Neural progenitor cell (in vitro differentiated cells): ENCODE measurements at regions not wholly inside any gene's neighbourhood (a gene's known extent, or its start where the extent isn't known, plus 50 kb on each side); places are given as distances from the start of the nearest gene placed in this dataset.

Source experiments
- DNase-seq: peaks from one replicate; pipeline ENCODE4 v3.0.0-alpha.2; 2016; ENCODE audit warnings: low spot score
- H2AFZ ChIP-seq: fragments of 200-600 bp; sonication (generic); replicated peaks from 2 replicates; pipeline ENCODE4 v1.6.1; 2016; ENCODE audit warnings: antibody characterized with exemption
- H3F3A ChIP-seq: fragments of 200-600 bp; sonication (generic); 2 replicates; pipeline ENCODE4 v1.6.1; 2016; ENCODE audit warnings: antibody characterized with exemption, low read depth
- H3K27ac ChIP-seq: fragments of 200-600 bp; sonication (generic); 2 replicates; pipeline ENCODE4 v1.5.1; 2016; ENCODE audit warnings: mild to moderate bottlenecking
- H3K27me3 ChIP-seq: fragments of 200-600 bp; sonication (generic); 2 replicates; pipeline ENCODE4 v1.6.1; 2016; ENCODE audit warnings: mild to moderate bottlenecking, moderate library complexity
- H3K36me3 ChIP-seq: fragments of 200-600 bp; sonication (generic); 2 replicates; pipeline ENCODE4 v1.5.1; 2016
- H3K4me1 ChIP-seq: fragments of 200-600 bp; sonication (generic); 2 replicates; pipeline ENCODE4 v1.6.1; 2016; ENCODE audit warnings: mixed run types
- H3K4me2 ChIP-seq: fragments of 200-600 bp; sonication (generic); 2 replicates; pipeline ENCODE4 v1.6.1; 2016
- H3K4me3 ChIP-seq: fragments of 200-600 bp; sonication (generic); 2 replicates; pipeline ENCODE4 v1.5.1; 2016
- H3K79me2 ChIP-seq: fragments of 200-600 bp; sonication (generic); 2 replicates; pipeline ENCODE4 v1.6.1; 2016; ENCODE audit warnings: low read depth
- H3K9ac ChIP-seq: fragments of 200-600 bp; sonication (generic); 2 replicates; pipeline ENCODE4 v1.6.1; 2016
- H3K9me3 ChIP-seq: fragments of 200-600 bp; sonication (generic); 2 replicates; pipeline ENCODE4 v1.5.1; 2016; ENCODE audit warnings: low read depth
- H4K20me1 ChIP-seq: fragments of 200-600 bp; sonication (generic); 2 replicates; pipeline ENCODE4 v1.6.1; 2016; ENCODE audit warnings: low read depth
- H3K27ac Mint-ChIP-seq: 3 replicates; pipeline ENCODE4 v1.8.0; 2021; ENCODE audit warnings: mixed read lengths
- H3K27me3 Mint-ChIP-seq: 2 replicates; pipeline ENCODE4 v1.8.0; 2022; ENCODE audit warnings: low read depth, mild to moderate bottlenecking, inconsistent platforms, moderate library complexity, mixed read lengths; ENCODE audit not compliant: insufficient read depth
- H3K36me3 Mint-ChIP-seq: 3 replicates; pipeline ENCODE4 v1.8.0; 2021; ENCODE audit warnings: mixed read lengths
- H3K4me1 Mint-ChIP-seq: 3 replicates; pipeline ENCODE4 v1.8.0; 2021; ENCODE audit warnings: mixed read lengths
- H3K4me3 Mint-ChIP-seq: 3 replicates; pipeline ENCODE4 v1.8.0; 2021; ENCODE audit warnings: mild to moderate bottlenecking, moderate library complexity, mixed read lengths
- H3K9me3 Mint-ChIP-seq: 3 replicates; pipeline ENCODE4 v1.8.0; 2020; ENCODE audit warnings: mixed read lengths
- CTCF ChIP-seq: fragments of 200-600 bp; sonication (generic); IDR thresholded peaks from 2 replicates; pipeline ENCODE4 v1.5.1; 2017; ENCODE audit warnings: antibody characterized with exemption, mild to moderate bottlenecking
- EZH2 ChIP-seq: fragments of 200-600 bp; sonication (generic); IDR thresholded peaks from 2 replicates; pipeline ENCODE4 v1.6.1; 2017; ENCODE audit warnings: antibody characterized with exemption, mild to moderate bottlenecking, moderate library complexity
- EZH2phosphoT487 ChIP-seq: fragments of 200-600 bp; sonication (generic); IDR thresholded peaks from 2 replicates; pipeline ENCODE4 v1.6.1; 2017; ENCODE audit warnings: antibody characterized with exemption

DNA sequence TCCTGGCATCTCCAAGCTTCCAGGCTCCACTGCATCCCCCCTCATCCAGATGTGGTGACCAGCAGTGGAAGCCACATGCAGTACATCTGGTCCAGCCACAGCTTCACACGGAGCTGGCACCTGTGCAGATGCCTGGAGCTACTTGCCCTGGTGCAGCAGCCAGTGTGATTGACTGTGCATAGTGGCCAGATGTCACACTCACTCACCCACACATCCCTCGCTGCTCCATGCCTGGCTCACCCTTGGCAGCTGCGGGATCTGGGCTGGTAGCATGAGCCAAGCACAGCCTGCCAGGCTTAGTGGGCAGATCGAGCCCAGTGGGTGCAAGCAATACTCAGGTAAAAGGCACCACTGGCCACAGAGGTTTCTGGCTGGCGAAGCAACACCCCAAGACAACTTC lies 398.0 kb upstream of the CNTN4 start:
- no peaks in the 10 kb centered on the region for H3K36me3 Mint-ChIP-seq
- no peak for TF ChIP-seq EZH2
- TF ChIP-seq EZH2phosphoT487, result no peak
- no peak for TF ChIP-seq CTCF
- H3K4me3 ChIP-seq, result no peak overlapping the region
- H3K4me1 Mint-ChIP-seq, result no peaks in the 10 kb centered on the region
- H3K4me2 ChIP-seq, result no peak overlapping the region
- no peaks in the 10 kb centered on the region for H3K79me2 ChIP-seq
- DNase-seq, result no peak
- H3K27me3 Mint-ChIP-seq, result no peaks in the 10 kb centered on the region
- H3K4me1 ChIP-seq, result no peaks in the 10 kb centered on the region
- H3F3A ChIP-seq, result no peaks in the 10 kb centered on the region
- H3K9me3 ChIP-seq, result no peaks in the 10 kb centered on the region
- no peak overlapping the region for H3K9ac ChIP-seq
- no peak overlapping the region for H3K4me3 Mint-ChIP-seq
- H3K9me3 Mint-ChIP-seq, result peaks cover 4% of the 10 kb centered on the region
- H2AFZ ChIP-seq, result peak overlapping the region; percentile 10
- no peaks in the 10 kb centered on the region for H4K20me1 ChIP-seq
- H3K27ac Mint-ChIP-seq, result no peak overlapping the region
- H3K27me3 ChIP-seq, result no peaks in the 10 kb centered on the region
- no peak overlapping the region for H3K27ac ChIP-seq
- H3K36me3 ChIP-seq, result no peaks in the 10 kb centered on the region

DNA sequence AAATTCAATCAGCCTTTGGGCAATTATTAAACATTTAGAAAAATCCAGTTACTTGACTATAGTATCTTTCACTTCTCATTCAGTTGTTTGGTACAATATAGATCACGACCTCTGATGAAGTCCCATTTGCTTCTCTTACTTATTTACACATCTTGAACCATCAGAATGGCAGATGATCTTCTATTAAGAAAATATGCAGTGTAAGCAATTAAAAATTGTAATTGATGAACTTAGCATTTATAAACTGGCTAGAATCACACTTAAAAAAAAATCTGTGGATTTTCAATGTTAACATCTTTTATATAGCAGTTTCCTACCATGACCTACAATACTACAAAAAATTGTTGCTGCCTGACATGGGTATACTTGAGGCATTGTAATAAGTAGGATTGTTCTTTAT lies 395.5 kb upstream of the CNTN4 start:
- Histone ChIP-seq H3K4me2 (no peak overlapping the region), H3K9me3 (no peaks in the 10 kb centered on the region), H3F3A (no peaks in the 10 kb centered on the region), H3K79me2 (no peaks in the 10 kb centered on the region), H2AFZ (no peak overlapping the region), H3K27ac (no peak overlapping the region), H3K9ac (no peak overlapping the region), H3K36me3 (no peaks in the 10 kb centered on the region), H3K4me3 (no peak overlapping the region), H3K27me3 (no peaks in the 10 kb centered on the region), H4K20me1 (no peaks in the 10 kb centered on the region), H3K4me1 (no peaks in the 10 kb centered on the region)
- no peaks in the 10 kb centered on the region for H3K27me3 Mint-ChIP-seq
- H3K4me3 Mint-ChIP-seq, result no peak overlapping the region
- peaks cover 9% of the 10 kb centered on the region for H3K9me3 Mint-ChIP-seq
- no peaks in the 10 kb centered on the region for H3K36me3 Mint-ChIP-seq
- H3K27ac Mint-ChIP-seq, result no peak overlapping the region
- H3K4me1 Mint-ChIP-seq, result no peaks in the 10 kb centered on the region
- no peak for TF ChIP-seq CTCF
- TF ChIP-seq EZH2, result no peak
- no peak for TF ChIP-seq EZH2phosphoT487
- DNase-seq, result no peak

GRCh38 chr3:1710663-1711062 lies 388.0 kb upstream of the CNTN4 start:
- Mint-ChIP-seq H3K4me3 (no peak overlapping the region), H3K27me3 (no peaks in the 10 kb centered on the region), H3K4me1 (no peaks in the 10 kb centered on the region), H3K27ac (no peak overlapping the region), H3K9me3 (peaks cover 7% of the 10 kb centered on the region), H3K36me3 (no peaks in the 10 kb centered on the region)
- Histone ChIP-seq H3K27me3 (no peaks in the 10 kb centered on the region), H3K27ac (no peak overlapping the region), H3K9ac (no peak overlapping the region), H3K9me3 (no peaks in the 10 kb centered on the region), H3K4me1 (no peaks in the 10 kb centered on the region), H3K79me2 (no peaks in the 10 kb centered on the region), H3F3A (no peaks in the 10 kb centered on the region), H3K4me3 (no peak overlapping the region), H3K4me2 (no peak overlapping the region), H3K36me3 (no peaks in the 10 kb centered on the region), H4K20me1 (no peaks in the 10 kb centered on the region), H2AFZ (no peak overlapping the region)
- DNase-seq, result no peak
- TF ChIP-seq EZH2 (no peak), CTCF (no peak), EZH2phosphoT487 (no peak)

- Mint-ChIP-seq H3K27me3 (no peaks in the 10 kb centered on the region), H3K36me3 (no peaks in the 10 kb centered on the region), H3K27ac (no peak overlapping the region), H3K4me3 (no peak overlapping the region), H3K4me1 (no peaks in the 10 kb centered on the region), H3K9me3 (no peaks in the 10 kb centered on the region)
- Histone ChIP-seq H3K27ac (no peak overlapping the region), H3K4me1 (no peaks in the 10 kb centered on the region), H3K9me3 (no peaks in the 10 kb centered on the region), H3K4me3 (no peak overlapping the region), H3K79me2 (no peaks in the 10 kb centered on the region), H3F3A (no peaks in the 10 kb centered on the region), H3K27me3 (no peaks in the 10 kb centered on the region), H3K36me3 (no peaks in the 10 kb centered on the region), H2AFZ (no peak overlapping the region), H3K9ac (no peak overlapping the region), H4K20me1 (no peaks in the 10 kb centered on the region), H3K4me2 (no peak overlapping the region)
- no peak for DNase-seq
- no peak for TF ChIP-seq CTCF
- no peak for TF ChIP-seq EZH2
- TF ChIP-seq EZH2phosphoT487, result no peak
Observed at GRCh38 chr3:1717524-1717923, 381.1 kb upstream of the CNTN4 start.
